Tibial artery (tissue), 4 donors: ENCODE measurements at regions not wholly inside any gene's neighbourhood (a gene's known extent, or its start where the extent isn't known, plus 50 kb on each side); places are given as distances from the start of the nearest gene placed in this dataset.

Experiments used
- DNase-seq, 2 donors: peaks; one replicate each; pipeline ENCODE4 v3.0.0-alpha.2; 2019
- H3K27ac ChIP-seq, 2 donors: fragments of 200-600 bp; sonication (generic) in 1 of 2; 1 replicate in 1 of 2; 2 replicates in 1 of 2; pipeline ENCODE4 v1.5.1; 2018 to 2019; ENCODE audit warnings: mild to moderate bottlenecking in 1 of 2
- H3K27me3 ChIP-seq, 2 donors: fragments of 200-600 bp; sonication (generic) in 1 of 2; one replicate each; pipeline versions ENCODE4 v1.5.1 to v1.6.0; 2016 to 2019
- H3K36me3 ChIP-seq, 3 donors: fragments of 200-600 bp; sonication (generic) in 2 of 3; one replicate each; pipeline ENCODE4 v1.5.1; 2016 to 2019; ENCODE audit warnings: mild to moderate bottlenecking in 2 of 3
- H3K4me1 ChIP-seq, 4 donors: fragments of 200-600 bp; sonication (generic) in 2 of 4; 1 replicate in 3 of 4; 2 replicates in 1 of 4; pipeline ENCODE4 v1.5.1; 2016 to 2019
- H3K4me3 ChIP-seq, 2 donors: fragments of 200-600 bp; sonication (generic) in 1 of 2; 1 replicate in 1 of 2; 2 replicates in 1 of 2; pipeline ENCODE4 v1.5.1; 2018 to 2019; ENCODE audit warnings: mild to moderate bottlenecking in 2 of 2
- H3K9me3 ChIP-seq, 3 donors: fragments of 200-600 bp; sonication (generic) in 1 of 3; one replicate each; pipeline ENCODE4 v1.5.1; 2016 to 2019
- CTCF ChIP-seq, 2 experiments: fragments of 200-600 bp in 1 of 2; fragments of 450-650 bp in 1 of 2; IDR thresholded peaks; one replicate each; pipeline ENCODE4 v1.5.1; 2017 to 2019; ENCODE audit warnings: antibody characterized with exemption in 2 of 2, mild to moderate bottlenecking in 1 of 2, moderate library complexity in 1 of 2
- intact Hi-C: fragments of 100-400 bp; cut with DNase I; formaldehyde crosslinking; loops from one replicate; pipeline ENCODE4 v1.15.0; 2023; ENCODE audit warnings: low total_unique reads

- H3K9me3 ChIP-seq = no peaks in the 10 kb centered on the region
- no peak overlapping the region for H3K4me3 ChIP-seq
- TF ChIP-seq CTCF (IDR thresholded peaks at IDR 0.05) = peak; percentile 47 to 57
- no peaks in the 10 kb centered on the region for H3K4me1 ChIP-seq
- no peak overlapping the region for H3K27ac ChIP-seq
- H3K27me3 ChIP-seq = no peaks in the 10 kb centered on the region
- no peaks in the 10 kb centered on the region for H3K36me3 ChIP-seq
- no peak for DNase-seq
- intact Hi-C loops = loop anchor here (5.0 kb wide), 1 partner anchor 463 kb away; no protein-coding TSS in a partner anchor
These were observed 539.9 kb downstream of the BRINP1 start for GRCh38 chr9:118829334-118829733.

GRCh38 chr9:118832371-118832770, 536.9 kb downstream of the BRINP1 start:
- Histone ChIP-seq H3K36me3 (no peaks in the 10 kb centered on the region), H3K4me1 (peaks cover 0 to 7% (median 0%) of the 10 kb centered on the region in 4 donors), H3K27me3 (no peaks in the 10 kb centered on the region), H3K4me3 (no peak overlapping the region), H3K9me3 (no peaks in the 10 kb centered on the region), H3K27ac (no peak overlapping the region)
- intact Hi-C loops = no loop called here
- no peak for DNase-seq
- no peak for TF ChIP-seq CTCF (IDR thresholded peaks at IDR 0.05)

GRCh38 chr9:118836891-118837290, 532.3 kb downstream of the BRINP1 start:
- intact Hi-C loops = no loop called here
- Histone ChIP-seq H3K27me3 (no peaks in the 10 kb centered on the region), H3K36me3 (no peaks in the 10 kb centered on the region), H3K27ac (no peak overlapping the region), H3K4me3 (no peak overlapping the region), H3K4me1 (peaks cover 0 to 7% (median 0%) of the 10 kb centered on the region in 4 donors), H3K9me3 (no peaks in the 10 kb centered on the region)
- TF ChIP-seq CTCF (IDR thresholded peaks at IDR 0.05) = no peak
- no peak for DNase-seq

- intact Hi-C loops = no loop called here
- no peaks in the 10 kb centered on the region for H3K9me3 ChIP-seq
- no peak overlapping the region for H3K4me3 ChIP-seq
- H3K27ac ChIP-seq = no peak overlapping the region
- no peak for DNase-seq
- H3K36me3 ChIP-seq = no peaks in the 10 kb centered on the region
- no peaks in the 10 kb centered on the region for H3K27me3 ChIP-seq
- TF ChIP-seq CTCF (IDR thresholded peaks at IDR 0.05) = no peak
- no peaks in the 10 kb centered on the region for H3K4me1 ChIP-seq
These were observed 497.7 kb downstream of the BRINP1 start for GRCh38 chr9:118871531-118871930.

DNA sequence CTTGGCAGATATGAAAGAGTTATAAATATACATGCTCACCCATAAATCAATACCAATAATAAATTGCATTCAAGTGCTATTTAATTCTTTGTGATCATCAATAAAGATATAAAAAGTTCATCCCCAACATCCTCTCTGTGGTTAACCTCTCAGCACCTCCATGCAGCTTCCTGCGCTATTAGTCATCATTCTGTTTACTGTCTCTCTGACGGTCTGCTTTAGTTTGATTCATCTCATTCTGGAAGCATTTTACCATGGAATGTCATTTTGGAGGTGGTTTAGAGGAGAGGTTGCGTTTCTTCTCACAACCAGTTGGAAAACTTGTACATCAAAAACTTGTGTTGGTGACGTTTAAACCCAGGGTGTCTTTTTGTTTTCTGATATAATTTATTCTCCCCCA, 486.6 kb downstream of the BRINP1 start:
- intact Hi-C loops = no loop called here

More for the DNA sequence above, 486.6 kb downstream of the BRINP1 start:
- Histone ChIP-seq H3K27ac (no peak overlapping the region), H3K4me3 (no peak overlapping the region), H3K27me3 (no peaks in the 10 kb centered on the region), H3K4me1 (no peaks in the 10 kb centered on the region), H3K9me3 (no peaks in the 10 kb centered on the region), H3K36me3 (no peaks in the 10 kb centered on the region)
- no peak for TF ChIP-seq CTCF (IDR thresholded peaks at IDR 0.05)
- no peak for DNase-seq
